Amniotic stem cell (primary cell): ENCODE measurements at regions not wholly inside any gene's neighbourhood (a gene's known extent, or its start where the extent isn't known, plus 50 kb on each side); places are given as distances from the start of the nearest gene placed in this dataset.
"Not testable (repeated sequence)": the region's sequence is repeated elsewhere in the genome, so short reads cannot be mapped to it uniquely, and the experiment has no call there.

Experiments
- DNase-seq: peaks from one replicate; lab custom pipeline; 2025; lab: John Stamatoyannopoulos, UW

GRCh38 chr19:28326746-28327145 is 886.2 kb downstream of the UQCRFS1 start:
- DNase-seq = no peak

GRCh38 chr19:28324275-28325060 is 888.5 kb downstream of the UQCRFS1 start:
- DNase-seq = no peak

- DNase-seq = no peak
Observed at GRCh38 chr19:28322945-28323344, 890.0 kb downstream of the UQCRFS1 start.

GRCh38 chr19:28322491-28322890 is 890.5 kb downstream of the UQCRFS1 start:
- no peak for DNase-seq

- no peak for DNase-seq
Observed at GRCh38 chr19:28319918-28320317, 893.0 kb downstream of the UQCRFS1 start.

- DNase-seq = no peak
Observed at GRCh38 chr19:28319227-28319626, 893.7 kb downstream of the UQCRFS1 start.

- no peak for DNase-seq
Observed at GRCh38 chr19:28318469-28319179, 894.3 kb downstream of the UQCRFS1 start.

- DNase-seq = no peak
Observed at GRCh38 chr19:28316464-28316863, 896.5 kb downstream of the UQCRFS1 start.

- no peak for DNase-seq
Observed at GRCh38 chr19:28314756-28315155, 898.2 kb downstream of the UQCRFS1 start.

GRCh38 chr19:28314287-28314686 is 898.7 kb downstream of the UQCRFS1 start:
- no peak for DNase-seq

- DNase-seq = no peak
Observed at GRCh38 chr19:28313633-28314032, 899.3 kb downstream of the UQCRFS1 start.

GRCh38 chr19:28312269-28312668 is 900.7 kb downstream of the UQCRFS1 start:
- no peak for DNase-seq

GRCh38 chr19:28310829-28311228 is 902.1 kb downstream of the UQCRFS1 start:
- not testable (repeated sequence) for DNase-seq

GRCh38 chr19:28309070-28309469 is 903.9 kb downstream of the UQCRFS1 start:
- DNase-seq = no peak

- no peak for DNase-seq
Observed at GRCh38 chr19:28307963-28308362, 905.0 kb downstream of the UQCRFS1 start.

- DNase-seq = no peak
Observed at GRCh38 chr19:28307487-28307886, 905.5 kb downstream of the UQCRFS1 start.

GRCh38 chr19:28305513-28305912 is 907.4 kb downstream of the UQCRFS1 start:
- DNase-seq = no peak

- no peak for DNase-seq
Observed at GRCh38 chr19:28303502-28303901, 909.4 kb downstream of the UQCRFS1 start.

GRCh38 chr19:28301961-28302360 is 911.0 kb downstream of the UQCRFS1 start:
- no peak for DNase-seq

GRCh38 chr19:28301463-28301862 is 911.5 kb downstream of the UQCRFS1 start:
- DNase-seq = no peak

GRCh38 chr19:28299649-28300048 is 913.3 kb downstream of the UQCRFS1 start:
- no peak for DNase-seq

GRCh38 chr19:28297586-28298157 is 915.3 kb downstream of the UQCRFS1 start:
- no peak for DNase-seq

- no peak for DNase-seq
Observed at GRCh38 chr19:28297036-28297435, 915.9 kb downstream of the UQCRFS1 start.
